Stimulated activated CD4-positive, alpha-beta T cell treated with anti-CD3 and anti-CD28 coated beads, TNF-alpha, amount 100 ng/mL, for 1 hour (primary cell): ENCODE measurements at regions not wholly inside any gene's neighbourhood (a gene's known extent, or its start where the extent isn't known, plus 50 kb on each side); places are given as distances from the start of the nearest gene placed in this dataset.

Experiments used
- DNase-seq, 3 donors: peaks; one replicate each; pipeline ENCODE4 v3.0.0-alpha.2; 2020; ENCODE audit warnings: low read depth in 3 of 3, low spot score in 1 of 3

DNA sequence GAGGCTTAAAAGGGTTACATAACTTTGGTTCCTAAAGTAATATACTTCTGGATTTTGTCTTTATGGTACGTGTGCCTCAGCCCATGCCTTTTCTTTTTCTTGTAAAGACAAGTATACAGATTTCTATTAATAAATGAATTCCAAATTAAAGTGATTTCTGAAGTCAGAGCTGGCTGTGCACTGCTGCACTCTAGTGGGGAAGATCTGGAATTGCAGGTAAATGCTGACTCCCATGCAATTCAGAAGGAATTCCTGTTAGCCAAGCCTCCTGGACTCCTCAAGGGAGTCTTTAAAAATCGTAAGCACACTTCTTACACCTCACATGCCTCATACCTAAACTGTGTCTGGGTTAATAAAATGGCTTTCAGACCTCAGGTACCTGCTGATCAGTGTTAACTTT is 118.4 kb upstream of the SLC7A1 start:
- DNase-seq: no peak

DNA sequence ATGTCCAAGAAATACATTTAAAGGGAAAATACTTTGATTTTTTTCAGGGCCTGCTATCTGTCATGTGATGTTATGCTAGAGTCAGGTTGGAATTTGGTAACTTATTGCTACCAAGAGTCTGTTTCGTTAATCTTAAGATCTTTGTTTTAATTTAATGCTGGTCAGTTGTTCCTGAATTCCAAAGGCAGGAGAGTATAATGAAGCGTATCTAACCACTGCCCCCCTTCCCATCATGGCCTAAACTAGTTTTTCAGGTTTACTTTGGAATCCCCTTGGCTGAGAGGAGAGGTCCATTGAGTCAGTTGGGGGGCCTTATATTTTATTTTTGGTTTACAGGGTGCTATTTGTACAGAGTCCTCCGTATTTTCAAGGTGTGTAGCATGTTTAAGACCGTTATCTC is 116.3 kb upstream of the SLC7A1 start:
- DNase-seq: no peak

DNA sequence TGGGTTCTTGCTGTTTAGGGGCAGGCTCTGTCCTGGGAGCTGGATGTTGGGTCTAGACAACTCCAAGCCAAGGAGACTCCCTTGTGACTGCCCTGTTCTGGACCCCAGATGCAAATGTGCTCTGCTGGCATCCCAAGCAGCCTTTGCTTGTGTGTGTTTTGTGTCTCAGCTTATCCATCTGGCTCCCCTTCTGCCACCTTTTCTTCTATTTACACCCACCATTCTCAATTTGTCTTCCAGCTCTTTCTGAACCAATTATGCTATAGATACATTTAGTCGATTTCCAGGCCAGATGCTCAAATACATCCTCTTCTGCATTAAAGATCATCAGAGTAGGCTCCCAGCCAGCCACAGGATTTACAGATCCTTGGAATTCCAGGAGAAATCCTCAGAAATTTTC is 115.0 kb upstream of the SLC7A1 start:
- no peak for DNase-seq

DNA sequence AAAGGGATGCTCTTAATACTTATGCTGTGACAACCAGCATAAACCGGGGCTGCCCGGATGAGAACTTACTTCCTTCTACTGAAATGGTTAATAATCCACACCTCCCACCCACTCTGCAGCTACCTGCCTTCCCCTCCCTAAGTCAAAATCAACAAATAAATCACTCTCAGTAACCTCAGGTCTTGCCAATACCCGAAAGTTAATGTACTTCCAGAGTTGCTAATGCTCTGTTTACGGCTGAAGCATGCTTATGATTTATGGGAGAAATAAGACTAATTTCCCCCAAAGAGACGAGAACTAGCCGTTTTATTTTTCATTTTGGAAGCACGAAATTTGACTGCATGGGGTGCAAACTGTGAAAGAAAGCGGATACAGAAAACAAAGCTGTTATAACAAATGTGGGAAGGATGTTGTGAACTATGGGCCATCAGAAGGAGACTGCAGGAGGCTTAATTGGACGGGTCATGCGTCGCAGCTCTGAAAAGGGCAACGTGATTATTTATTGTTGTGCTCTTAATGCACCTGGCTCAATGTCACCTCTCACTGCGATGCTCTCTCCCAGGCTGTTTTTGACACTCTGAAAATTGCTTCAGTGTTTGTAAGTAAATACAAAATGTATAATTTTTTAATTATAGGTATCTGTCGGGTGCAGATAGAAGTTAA is 114.0 kb upstream of the SLC7A1 start:
- DNase-seq: no peak

DNA sequence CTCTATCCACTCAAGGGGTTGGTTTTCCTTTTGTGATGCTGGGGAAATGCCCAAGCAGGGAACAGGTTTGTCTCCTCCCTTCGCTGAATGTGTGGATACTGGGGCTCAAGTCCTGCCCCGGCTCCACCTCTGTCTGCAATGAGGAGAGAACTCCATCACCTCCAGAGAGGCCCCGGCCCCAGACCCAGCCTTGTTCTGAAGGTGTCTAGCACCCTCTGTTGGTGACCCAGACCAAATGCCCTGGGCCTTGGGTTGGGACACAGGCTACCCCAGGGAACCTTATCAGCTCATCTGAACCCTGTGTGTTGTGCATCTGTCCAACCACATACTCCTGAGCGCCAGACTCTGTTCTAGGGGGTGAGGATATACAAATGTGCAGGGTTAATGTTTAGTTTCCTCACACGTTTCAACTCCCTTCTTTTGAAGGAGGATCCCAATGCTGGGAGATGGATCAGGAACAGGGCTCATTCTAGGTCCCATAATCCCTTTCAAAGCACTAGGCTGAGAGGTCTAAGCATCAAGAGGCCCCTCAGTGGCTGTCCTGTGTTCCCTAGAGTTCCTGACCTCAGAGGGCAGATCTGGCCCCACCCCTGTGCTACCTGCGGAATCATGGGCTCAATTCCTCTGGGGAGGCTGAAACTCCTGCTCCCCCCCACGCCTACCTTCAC is 112.5 kb upstream of the SLC7A1 start:
- peak in 2 of 3 donors; percentile 8 to 24 for DNase-seq

DNA sequence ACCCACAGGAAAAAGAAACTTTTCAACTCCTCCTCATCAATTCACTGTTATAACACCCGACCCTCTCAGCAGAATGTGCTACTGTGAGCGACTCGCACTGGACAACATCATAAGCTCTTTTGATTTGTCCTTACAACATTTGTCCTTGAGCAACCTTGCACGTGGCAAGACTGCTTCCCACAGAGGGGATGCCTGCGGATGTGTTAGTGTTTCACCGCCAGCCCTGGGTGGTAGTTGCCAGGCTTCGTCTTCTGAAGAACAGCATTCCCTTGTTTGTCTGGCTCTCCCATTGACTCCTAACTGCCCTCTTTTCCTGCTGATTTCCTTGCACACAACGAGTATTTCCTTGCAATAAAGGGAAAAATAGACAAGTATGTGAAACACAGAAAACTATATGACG is 111.4 kb upstream of the SLC7A1 start:
- DNase-seq: no peak

DNA sequence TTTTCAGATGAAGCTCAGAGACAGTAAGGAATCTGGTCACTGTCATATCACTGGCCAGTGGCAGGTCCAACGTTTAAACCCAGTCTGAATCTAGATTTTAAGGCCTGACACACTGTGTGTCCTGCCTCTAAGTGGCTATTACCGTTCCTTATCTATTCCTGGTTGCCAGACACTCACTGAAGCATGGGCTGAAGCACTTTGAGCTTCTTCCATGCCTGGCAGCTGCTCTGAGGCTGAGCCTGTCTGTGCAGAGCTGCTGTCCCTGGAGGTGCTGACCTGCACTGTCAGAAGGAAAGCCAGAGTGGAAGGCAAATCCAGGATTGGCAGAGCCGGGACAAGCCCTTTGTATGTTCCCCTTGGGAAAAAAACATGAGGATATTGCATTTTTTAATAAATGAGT is 109.2 kb upstream of the SLC7A1 start:
- DNase-seq: no peak

DNA sequence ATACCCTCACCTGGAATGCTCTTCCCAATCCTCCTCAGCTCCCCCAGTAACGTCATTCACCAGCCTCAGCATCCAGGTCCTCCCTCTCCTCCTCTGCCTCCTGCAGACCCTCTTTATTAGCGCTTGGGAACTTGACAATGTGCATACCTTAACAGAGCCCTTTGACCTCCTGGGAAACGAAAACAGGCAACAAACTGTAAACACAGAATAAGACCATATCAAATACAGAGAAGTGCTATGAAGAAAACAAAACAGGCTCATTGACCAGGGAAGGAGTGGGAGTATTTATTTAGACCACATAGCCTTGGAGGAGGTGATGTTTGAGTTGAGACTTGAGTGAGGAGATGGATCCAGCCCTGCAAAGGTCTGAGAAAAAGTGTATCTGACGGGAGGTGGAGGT is 107.9 kb upstream of the SLC7A1 start:
- DNase-seq: no peak

DNA sequence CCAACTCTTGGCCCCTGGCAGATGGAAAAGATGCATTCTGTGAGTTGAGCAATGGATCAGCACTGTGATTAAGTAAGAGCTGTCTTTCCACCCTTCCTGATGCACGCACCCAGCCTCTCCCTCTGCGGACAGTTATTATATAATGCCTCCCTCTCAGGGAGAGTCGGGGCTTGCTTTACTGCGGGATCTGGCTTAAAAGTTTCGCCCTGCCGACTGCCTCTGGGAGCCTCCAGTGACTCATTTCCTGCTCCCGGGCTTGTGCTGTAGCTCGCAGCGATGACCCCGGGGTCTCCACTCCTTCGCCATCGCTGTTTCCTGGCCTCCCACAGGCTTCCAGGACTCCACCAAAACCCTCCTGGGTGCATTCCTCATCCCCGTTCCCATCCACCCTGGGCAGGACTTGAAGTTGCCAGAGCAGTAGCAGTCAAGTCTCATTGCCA is 107.4 kb upstream of the SLC7A1 start:
- DNase-seq: no peak

DNA sequence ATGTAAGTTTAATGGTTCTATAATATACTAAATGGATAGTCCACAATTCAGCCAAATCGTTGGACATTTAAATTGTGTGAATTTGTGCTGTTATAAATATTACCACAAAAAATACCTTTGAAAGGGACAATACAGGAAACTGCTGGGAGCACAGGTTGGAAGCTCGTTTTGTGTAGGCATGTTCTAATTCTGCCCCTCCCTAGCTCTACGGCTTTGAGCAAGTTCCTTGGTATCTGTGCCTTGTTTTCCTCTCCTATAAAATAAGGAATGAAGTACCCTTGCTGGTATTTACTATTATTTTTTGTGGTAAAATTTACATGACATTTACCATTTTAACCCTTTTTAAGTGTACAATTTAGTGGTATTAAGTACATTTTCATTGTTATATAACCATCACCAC is 102.6 kb upstream of the SLC7A1 start:
- DNase-seq: no peak

DNA sequence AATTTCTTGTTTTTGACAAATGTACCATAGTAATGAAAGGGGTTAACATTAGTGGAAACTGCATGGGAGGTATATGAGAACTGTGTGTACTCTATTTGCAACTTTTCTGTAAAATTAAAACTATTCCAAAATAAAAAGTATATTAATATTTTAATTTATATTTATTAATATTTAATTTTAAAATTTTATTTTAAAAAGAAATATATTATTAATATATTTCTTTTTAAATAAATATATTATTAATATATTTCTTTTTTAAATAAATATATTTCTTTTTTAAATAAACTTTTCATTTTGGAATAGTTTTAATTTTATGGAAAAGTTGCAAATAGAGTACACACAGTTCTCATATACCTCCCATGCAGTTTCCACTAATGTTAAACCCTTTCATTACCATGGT is 101.1 kb upstream of the SLC7A1 start:
- DNase-seq: no peak

DNA sequence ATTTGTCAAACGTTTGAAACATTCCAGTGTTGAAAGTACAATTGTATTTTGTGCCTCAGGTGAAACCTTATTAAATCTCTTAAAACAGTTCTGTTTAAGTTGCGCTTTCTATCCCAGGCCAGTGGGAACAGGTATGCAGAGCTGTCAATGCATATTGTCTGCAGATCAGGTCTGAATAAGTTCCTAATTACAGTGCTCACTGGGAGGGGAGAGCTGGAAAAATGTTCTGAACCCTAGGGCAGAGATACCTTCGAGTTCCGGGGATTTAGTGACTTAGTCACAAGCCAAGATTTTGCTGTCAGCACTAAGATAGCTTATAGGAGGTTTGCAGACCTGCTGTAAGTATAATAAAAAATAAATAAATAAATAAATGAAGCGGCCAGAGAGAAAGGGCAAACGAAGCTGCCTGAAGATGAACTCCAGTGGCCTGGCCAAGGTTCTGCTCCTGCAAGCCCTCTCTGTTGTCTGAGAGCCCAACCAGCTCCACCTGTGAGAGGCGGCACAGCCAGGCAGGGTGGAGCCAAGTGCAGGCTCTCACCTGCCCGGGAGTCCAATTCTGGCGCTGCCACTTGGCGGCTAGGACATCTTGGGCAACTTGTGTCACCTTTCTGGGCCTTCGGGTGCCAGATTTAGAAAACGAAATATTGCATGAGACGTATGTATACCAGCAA is 97.9 kb upstream of the SLC7A1 start:
- DNase-seq: no peak

DNA sequence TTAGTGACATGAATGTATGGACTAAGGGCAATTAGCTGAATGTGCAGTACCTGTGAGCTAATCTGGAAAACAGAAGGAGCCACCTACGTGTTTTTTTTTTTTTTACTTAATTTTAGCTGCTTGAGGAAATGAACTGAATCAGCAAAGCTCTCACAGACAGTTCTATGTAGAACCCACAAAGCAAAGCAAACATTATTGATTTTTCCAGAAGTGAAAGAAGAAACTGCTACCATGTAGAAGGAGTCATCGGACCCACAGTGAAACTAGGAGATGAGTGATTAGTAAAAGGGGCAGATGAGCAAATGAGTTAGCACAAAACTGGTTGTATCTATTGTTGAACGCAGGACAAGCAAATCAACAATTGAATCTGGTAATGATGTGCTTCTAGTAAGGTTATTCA is 94.1 kb upstream of the SLC7A1 start:
- DNase-seq: no peak

DNA sequence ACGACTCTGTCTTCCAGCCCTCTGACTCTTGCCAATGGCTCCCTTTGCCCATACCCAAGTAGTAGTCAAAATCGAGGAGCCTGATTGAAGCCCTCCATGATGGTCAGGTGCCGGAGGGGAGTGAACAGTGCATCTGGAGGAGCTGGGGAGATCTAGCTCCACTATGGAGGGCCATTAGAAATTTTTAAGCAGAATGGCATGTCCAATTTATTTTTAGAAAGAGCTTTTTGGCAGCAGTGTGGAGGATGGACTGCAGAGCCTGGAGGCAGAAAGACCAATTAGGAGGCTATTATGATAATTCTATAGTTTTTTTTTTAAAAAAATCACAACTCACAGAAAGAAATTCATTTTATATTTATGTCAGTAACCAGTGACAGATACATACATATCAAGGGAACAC is 92.7 kb upstream of the SLC7A1 start:
- DNase-seq: no peak

DNA sequence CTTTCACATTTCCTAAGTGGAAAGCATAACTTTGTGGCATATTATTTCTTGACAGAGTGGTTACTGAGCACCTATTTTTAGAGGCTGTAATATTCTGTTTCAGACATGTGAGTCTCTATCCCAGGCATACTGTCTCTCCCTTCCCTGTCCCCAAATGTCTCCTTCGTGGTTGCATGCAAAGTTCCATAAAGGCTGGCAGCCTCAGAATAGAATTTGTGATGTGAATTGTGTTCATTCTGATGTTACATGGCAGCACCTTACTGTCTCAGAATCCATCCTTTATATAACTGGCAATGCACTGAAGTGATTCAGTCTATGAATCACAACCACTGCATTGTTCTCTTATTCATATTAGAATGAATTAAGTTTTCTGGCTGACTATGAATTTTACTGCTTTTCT is 89.0 kb upstream of the SLC7A1 start:
- DNase-seq: no peak

DNA sequence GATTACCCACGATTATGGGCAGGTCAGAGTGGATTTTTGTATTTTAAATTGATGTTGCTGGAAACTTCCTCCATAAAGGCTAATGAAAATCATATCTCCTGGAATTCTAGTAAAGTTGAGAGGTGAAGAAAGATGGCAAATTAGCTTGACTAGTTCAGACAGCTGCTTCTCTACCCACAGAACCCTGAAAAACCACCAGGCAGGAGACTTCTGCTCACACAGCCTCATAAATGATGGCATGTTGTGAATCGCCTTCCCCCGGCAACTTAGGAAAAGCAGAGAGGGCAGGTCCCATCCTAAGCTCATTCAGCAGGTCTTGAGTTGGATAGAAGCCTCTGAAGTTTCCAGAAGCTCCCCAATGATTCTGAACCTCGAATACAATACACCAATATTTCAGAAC is 87.6 kb upstream of the SLC7A1 start:
- DNase-seq: no peak

DNA sequence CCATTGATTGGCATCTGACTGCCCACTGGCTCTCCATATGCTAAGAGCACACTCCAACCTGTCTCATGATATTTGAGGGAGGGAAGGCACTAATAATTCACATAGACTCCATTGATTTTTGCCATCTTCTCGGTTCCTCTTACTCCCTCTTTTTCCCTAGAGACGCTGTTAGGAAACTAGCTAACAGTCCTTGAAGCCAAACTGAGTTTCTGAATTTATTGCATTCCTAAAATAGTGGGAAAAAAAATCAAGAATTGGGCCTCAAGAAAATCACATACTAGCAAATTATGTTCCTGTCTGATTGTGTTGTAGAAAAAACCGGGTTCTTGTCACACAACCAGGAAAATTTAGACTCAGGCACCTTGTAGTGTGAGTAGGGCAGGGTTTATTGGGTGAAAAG is 86.4 kb upstream of the SLC7A1 start:
- no peak for DNase-seq

DNA sequence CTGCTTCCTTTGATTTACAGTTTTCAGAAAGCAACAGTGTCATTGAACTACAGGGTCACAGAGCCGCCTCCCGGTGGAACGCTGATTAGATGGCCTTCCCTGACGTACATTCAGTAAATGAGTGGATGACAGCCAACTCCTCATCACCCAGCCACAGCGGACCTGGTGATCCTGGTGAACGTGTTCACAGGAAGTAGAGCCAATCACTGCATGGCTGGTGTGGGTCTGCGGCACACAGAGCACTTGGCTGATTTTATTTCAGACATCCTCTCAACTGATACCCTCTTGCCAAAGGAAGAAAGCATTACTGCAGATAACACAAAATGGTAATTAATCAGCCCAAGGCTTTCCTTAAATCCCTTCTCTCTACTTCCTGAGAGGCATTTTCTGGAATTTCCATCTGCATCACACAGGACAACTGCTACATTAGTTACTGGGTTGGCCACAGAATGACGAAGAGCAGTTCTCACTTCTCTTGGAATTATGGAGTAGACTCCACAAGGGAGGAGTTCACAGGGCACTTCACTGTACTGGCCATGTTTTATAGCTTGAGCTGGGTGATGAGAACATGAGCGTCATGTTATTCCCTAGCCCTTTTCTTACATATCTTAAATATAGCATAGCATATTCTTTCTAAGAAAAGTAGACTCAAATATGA is 84.0 kb upstream of the SLC7A1 start:
- no peak for DNase-seq

DNA sequence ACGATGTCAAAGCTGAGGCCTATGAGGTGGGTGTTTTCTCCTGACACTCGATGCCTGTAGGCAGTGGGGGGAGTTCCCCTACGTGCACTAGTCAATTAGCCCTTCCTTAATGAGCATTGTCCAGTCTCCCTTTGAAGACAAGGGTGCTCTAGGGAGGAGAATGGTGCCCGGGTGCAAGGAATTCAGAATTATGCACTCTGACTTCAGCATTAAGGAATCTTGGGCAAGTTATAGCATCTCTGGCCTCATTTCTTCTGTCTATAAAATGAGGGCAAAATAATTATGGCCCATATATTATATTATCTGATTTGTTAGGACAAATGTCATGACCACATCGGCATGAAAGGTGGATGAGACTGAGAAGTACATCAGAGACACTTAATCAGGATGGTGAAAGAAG is 82.1 kb upstream of the SLC7A1 start:
- DNase-seq: no peak

DNA sequence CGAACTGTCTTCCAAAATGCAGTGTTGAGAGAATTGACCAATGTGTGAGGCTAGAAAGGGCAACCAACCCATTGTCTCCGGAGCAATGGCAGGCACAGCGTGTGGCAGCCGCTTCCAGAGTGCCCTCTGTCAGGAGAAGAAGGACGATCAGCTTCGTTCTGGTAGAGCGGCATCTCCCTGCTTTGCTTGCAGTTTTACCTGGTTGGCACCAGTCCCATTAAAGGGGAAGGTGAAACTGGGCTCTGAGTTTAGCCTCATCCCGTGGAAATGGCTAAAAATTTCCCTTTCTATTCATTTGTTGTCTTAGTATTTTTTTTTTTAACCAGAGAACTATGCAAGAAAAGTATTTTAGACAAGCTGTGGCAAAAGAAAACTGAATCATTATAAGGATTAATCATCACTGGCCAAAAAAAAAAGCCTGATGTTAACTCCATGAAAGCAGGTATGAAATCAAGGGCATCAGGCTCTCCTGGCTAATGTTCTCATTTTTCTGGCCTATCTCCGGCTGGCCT is 81.5 kb upstream of the SLC7A1 start:
- DNase-seq: no peak

DNA sequence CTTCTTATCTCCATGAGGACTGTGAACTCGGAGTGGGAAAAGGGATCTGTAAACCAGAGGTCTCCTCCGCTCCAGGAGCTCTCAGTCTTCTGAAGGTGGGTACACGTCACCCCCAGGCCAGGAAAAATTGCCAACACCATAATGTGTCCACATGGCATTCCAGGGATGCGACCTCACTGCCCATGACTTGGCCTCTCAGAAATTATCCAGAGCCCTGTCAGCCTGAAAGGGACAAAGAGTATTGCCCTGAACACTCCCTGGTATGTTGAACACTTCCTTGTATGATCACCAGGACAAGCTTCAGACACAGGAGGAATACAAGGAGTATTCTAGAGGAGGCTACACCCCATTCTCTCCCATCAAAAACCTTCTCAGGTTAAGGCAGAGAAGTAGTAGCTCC is 81.0 kb upstream of the SLC7A1 start:
- DNase-seq: no peak

DNA sequence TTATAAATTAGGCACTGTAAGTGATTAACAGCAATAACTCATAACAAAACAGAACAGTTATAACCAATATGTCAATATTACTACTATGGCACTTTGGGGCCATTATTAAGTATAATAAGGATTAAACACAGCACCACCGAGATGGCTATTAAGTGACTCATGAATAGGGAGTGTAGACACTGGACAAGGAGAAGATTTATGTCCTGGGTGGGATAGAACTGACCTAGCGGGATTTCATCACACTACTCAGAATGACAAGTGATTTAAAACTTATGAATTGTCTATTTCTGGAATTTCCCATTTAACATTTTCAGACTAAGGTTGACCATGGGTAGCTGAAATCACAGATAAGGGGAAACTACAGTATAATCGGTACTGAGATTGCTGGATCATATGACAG is 79.0 kb upstream of the SLC7A1 start:
- DNase-seq: no peak
